ENCODE measurements at regions not wholly inside any gene's neighbourhood (a gene's known extent, or its start where the extent isn't known, plus 50 kb on each side); places are given as distances from the start of the nearest gene placed in this dataset.

- Histone ChIP-seq H3K36me3 (ENCODE audit: control insufficient read depth, insufficient read depth, low read length) (no peaks in the 10 kb centered on the region), H3K4me3 (replicated peaks; ENCODE audit: low read depth, low read length) (no peak overlapping the region), H3K27me3 (replicated peaks; ENCODE audit: control insufficient read depth, insufficient read depth, low read length) (no peaks in the 10 kb centered on the region)
- DNase-seq (ENCODE audit: extremely low read depth, insufficient read length): no peak
- TF ChIP-seq CTCF (IDR thresholded peaks at IDR 0.05; ENCODE audit: insufficient read depth, low read length, poor library complexity, severe bottlenecking): no peak
Observed at GRCh38 chr22:27576413-27576812, 225.1 kb downstream of the MN1 start.

- DNase-seq (ENCODE audit: extremely low read depth, insufficient read length): no peak
- no peaks in the 10 kb centered on the region for H3K27me3 ChIP-seq (replicated peaks; ENCODE audit: control insufficient read depth, insufficient read depth, low read length)
- TF ChIP-seq CTCF (IDR thresholded peaks at IDR 0.05; ENCODE audit: insufficient read depth, low read length, poor library complexity, severe bottlenecking): no peak
- H3K36me3 ChIP-seq (ENCODE audit: control insufficient read depth, insufficient read depth, low read length): no peaks in the 10 kb centered on the region
- H3K4me3 ChIP-seq (replicated peaks; ENCODE audit: low read depth, low read length): no peak overlapping the region
Observed at GRCh38 chr22:27576815-27577573, 224.6 kb downstream of the MN1 start.

- no peak overlapping the region for H3K4me3 ChIP-seq (replicated peaks; ENCODE audit: low read depth, low read length)
- no peak for DNase-seq (ENCODE audit: extremely low read depth, insufficient read length)
- no peaks in the 10 kb centered on the region for H3K27me3 ChIP-seq (replicated peaks; ENCODE audit: control insufficient read depth, insufficient read depth, low read length)
- TF ChIP-seq CTCF (IDR thresholded peaks at IDR 0.05; ENCODE audit: insufficient read depth, low read length, poor library complexity, severe bottlenecking): no peak
- no peaks in the 10 kb centered on the region for H3K36me3 ChIP-seq (ENCODE audit: control insufficient read depth, insufficient read depth, low read length)
Observed at GRCh38 chr22:27577574-27577969, 224.0 kb downstream of the MN1 start.

GRCh38 chr22:27578937-27579617 lies 222.5 kb downstream of the MN1 start:
- H3K27me3 ChIP-seq (replicated peaks; ENCODE audit: control insufficient read depth, insufficient read depth, low read length): no peaks in the 10 kb centered on the region
- H3K4me3 ChIP-seq (replicated peaks; ENCODE audit: low read depth, low read length): no peak overlapping the region
- no peaks in the 10 kb centered on the region for H3K36me3 ChIP-seq (ENCODE audit: control insufficient read depth, insufficient read depth, low read length)
- no peak for TF ChIP-seq CTCF (IDR thresholded peaks at IDR 0.05; ENCODE audit: insufficient read depth, low read length, poor library complexity, severe bottlenecking)
- no peak for DNase-seq (ENCODE audit: extremely low read depth, insufficient read length)

- no peaks in the 10 kb centered on the region for H3K36me3 ChIP-seq (ENCODE audit: control insufficient read depth, insufficient read depth, low read length)
- H3K4me3 ChIP-seq (replicated peaks; ENCODE audit: low read depth, low read length): no peak overlapping the region
- DNase-seq (ENCODE audit: extremely low read depth, insufficient read length): no peak
- H3K27me3 ChIP-seq (replicated peaks; ENCODE audit: control insufficient read depth, insufficient read depth, low read length): no peaks in the 10 kb centered on the region
- TF ChIP-seq CTCF (IDR thresholded peaks at IDR 0.05; ENCODE audit: insufficient read depth, low read length, poor library complexity, severe bottlenecking): no peak
Observed at GRCh38 chr22:27580311-27580897, 221.2 kb downstream of the MN1 start.

Data from GM06990 (cell line).